Ammon's horn (tissue), 1 donor: ENCODE measurements at regions not wholly inside any gene's neighbourhood (a gene's known extent, or its start where the extent isn't known, plus 50 kb on each side); places are given as distances from the start of the nearest gene placed in this dataset.
"Not testable (repeated sequence)": the region's sequence is repeated elsewhere in the genome, so short reads cannot be mapped to it uniquely, and the experiment has no call there.

Experiments used
- DNase-seq: peaks from one replicate; pipeline ENCODE4 v3.0.0-alpha.2; 2016; ENCODE audit warnings: low spot score

DNA sequence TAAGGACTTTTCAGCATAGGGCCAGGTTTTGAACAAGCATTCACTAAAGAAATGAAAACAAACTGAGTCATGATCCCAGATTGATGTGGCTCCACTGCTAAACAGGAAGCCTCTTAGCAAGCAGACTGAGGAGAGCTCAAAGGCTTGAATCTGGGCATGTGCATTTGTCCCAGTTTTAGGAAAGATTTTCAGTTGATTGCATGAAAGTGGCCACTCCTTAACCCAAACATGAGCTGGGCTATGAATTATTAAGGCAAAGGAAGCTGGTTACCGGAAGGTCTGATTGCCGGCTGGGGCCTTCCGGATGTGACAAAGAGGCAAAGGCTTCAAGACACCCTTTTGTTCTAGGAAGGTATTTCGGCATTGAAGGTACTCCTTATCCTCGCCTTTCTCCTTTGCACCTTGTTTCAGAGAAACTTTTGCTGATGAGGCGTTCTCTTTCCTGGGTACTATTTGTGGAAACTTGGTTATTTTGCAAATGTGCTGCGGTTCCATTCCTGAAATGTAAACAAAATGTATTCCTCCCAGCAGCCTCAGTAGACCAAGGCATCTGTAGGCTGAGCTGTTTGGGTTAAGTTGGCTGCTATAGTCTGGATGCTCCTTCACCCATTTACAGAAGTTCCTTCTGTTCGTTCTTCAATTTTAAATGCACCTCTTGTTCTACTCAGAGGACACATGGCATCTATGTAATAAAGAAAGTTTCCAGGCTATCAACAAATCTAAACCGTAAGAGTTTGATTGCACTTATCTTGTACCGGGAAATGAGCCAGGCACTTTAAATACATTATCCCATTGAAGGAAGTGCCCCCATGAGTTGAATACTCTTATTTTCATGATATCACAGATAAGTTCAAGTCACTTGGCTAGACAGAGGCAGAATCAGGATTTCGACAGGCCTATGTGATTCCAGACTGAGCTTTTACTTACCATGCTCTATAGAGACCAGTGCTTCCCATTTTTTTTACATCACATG lies 115.6 kb upstream of the METAP2 start:
- DNase-seq = no peak

DNA sequence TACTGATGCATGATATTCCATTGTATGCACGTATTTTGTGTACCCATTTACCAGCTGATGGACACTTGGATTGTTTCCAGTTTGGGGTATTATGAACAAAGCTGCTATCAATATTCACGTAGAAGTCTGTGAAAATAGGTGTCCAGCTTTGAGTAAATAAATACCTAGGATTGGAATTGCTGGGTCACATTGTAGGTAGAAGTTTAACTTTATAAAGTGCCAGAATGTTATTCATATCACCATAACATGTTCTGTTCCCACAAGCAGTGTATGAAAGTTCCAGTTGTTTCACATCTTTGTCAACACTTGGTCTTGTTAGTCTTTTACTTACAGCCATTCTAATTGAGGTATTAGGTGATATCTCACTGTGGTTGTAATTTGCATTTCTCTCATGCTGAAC lies 108.0 kb upstream of the METAP2 start:
- no peak for DNase-seq

DNA sequence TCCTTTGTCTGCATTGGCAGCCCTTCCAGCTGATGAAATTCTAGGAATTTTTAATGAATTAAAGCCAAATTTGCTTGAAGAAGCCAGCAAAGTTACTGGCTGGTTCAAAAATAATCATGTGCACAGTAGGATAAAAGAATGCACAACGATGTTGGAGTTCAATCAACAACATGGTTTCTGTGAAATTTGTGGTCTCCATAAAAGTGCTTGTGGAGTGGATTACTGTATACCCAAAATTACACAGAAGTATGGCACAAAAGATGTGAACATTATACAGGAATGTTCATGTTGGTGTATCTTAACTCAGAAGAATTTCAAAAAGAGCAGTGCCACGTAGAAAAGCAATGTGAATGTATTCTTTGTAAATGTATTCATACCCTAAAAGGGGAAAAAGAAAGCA lies 105.0 kb upstream of the METAP2 start:
- DNase-seq = no peak

DNA sequence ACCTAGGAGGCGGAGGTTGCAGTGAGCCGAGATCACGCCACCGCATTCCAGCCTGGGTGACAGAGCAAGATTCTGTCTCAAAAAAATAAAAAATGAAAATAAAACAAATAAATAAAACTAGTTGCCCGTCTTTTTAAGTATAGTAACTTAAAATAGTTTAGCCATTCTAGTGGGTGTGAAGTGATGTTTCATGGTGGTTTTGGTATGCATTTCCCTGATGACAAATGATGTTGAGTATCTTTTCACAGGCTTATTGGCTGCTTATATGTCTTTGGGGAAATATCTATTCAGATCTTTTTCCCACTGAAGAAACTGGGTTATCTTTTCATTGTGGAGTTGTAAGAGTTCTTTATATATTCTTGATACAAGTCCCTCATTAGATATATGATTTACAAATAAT lies 102.4 kb upstream of the METAP2 start:
- no peak for DNase-seq

DNA sequence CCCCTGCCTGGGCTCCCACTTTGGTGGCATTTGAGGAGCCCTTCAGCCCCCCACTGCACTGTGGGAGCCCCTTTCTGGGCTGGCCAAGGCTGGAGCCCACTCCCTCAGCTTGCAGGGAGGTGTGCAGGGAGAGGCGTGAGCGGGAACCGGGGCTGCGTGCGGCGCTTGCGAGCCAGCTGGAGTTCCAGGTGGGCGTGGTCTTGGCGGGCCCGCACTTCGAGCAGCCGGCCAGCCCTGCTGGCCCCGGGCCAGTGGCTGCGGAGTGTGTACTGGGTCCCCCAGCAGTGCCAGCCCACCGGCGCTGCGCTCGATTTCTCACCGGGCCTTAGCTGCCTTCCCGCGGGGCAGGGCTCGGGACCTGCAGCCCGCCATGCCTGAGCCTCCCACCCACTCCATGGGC lies 94.5 kb upstream of the METAP2 start:
- not testable (repeated sequence) for DNase-seq

DNA sequence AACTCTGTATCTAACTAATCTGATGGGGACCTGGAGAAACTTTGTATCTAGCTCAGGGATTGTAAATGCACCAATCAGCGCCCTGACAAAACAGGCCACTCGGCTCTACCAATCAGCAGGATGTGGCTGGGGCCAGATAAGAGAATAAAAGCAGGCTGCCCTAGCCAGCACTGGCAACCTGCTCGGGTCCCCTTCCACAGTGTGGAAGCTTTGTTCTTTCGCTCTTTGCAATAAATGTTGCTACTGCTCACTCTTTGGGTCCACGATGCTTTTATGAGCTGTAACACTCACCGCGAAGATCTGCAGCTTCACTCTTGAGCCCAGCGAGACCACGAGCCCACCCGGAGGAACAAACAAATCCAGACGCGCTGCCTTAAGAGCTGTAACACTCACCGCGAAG lies 93.6 kb upstream of the METAP2 start:
- DNase-seq = not testable (repeated sequence)

DNA sequence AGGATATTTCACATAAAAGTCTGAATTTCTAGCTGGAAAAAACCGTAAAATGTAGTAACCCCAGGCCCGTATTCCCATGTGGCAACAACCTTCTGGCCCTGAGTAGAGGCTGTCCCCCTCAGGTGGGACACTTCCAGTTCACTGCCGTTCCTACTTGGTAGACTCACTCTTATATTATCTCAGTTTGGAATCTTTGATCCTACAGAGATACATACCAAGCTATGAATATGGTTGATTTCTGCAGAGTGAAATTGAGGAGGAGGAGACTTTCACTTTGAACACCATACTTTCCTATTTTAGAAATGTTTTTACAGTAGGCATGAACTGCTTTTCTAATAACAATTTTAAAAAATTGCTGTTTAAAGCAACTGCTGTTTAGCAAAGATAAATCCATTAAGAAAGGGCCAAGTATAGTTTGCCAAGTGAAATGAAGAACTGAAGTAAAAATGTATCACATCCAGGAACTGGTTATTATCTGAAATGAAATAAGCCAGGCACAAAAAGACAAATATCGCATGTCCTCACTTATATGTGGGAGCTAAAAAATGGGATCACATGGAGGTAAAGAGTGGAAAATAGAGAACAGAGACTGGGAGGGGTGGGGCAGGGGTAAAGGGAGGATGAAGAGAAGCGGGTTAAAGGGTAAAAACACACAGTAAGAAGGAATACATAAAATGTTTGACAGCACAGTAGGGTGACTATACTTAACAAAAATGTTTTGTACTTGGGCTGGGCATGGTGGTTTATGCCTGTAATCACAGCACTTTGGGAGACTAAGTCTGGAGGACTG lies 92.8 kb upstream of the METAP2 start:
- no peak for DNase-seq

DNA sequence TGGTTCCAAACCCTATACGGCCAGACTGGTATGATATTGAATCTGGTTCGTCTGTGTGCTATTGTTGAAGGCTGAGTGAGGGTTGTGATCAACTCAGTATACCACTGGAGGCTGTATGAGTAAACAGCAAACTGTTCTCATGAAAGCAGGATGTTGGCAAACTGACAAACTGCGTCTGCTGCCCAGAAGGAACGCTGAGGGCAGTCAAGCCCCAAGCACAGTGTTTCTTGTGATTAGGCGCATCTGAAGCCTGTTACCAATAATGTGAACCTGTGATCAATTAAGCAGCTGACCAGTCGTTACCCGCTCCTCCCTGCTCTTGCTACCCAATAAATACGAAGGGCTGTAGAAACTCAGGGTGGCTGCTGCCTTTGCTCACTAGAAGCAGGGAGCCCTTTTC lies 90.0 kb upstream of the METAP2 start:
- peak; percentile 13 for DNase-seq

DNA sequence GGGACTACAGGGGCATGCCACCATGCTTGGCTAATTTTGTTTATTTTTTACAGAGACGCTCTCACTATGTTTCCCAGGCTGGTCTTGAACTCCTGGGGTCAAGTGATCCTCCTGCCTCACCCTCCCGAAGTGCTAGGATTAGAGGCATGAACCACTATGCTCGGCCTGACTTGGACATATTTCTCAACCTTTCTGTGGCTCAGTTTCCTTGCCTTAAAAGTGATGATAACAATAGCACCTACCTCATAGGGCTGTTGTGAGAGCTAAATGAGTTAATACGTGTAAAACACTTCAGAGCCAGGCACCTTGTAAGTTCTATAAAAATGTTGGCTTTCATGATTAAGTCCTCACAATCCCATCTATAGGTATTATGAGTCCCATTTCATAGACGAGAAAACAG lies 89.2 kb upstream of the METAP2 start:
- DNase-seq = no peak

DNA sequence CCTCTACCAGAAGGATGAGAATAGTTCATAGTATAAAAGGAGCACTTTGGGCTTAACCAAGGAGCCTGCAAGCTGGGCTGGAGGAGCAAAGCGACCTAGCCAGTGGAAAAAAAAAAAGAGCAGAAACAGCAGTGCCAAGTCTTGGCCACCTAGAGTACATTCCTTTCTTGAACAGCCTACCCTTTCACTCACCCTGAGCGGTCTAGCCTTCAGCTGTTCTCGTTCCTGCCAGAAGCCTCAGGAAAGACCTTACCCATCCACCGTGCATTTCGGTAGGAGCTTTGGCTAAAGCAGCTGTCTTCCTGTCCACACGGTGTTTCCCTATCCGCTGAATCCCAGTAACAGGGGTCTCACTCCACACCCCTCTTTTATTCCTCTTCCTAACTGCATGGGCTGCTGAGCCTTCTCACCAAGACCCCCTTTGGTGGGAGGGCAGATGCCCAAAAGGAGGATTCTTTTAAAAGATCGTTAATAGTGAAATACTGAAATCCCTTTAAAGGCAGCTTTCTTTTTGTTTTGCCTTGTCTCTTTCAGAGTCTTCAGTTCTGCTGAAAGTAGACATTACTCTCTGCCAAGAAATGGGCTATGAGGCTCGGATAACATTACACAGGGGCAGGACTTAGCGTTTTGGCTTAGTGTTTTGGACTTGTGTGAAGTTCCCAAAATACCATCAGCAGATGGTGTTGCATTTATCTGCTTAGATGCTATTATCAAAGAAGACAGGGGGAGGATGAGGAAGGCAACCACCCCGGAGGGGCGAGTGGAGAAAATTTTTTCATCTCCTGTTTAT lies 88.5 kb upstream of the METAP2 start:
- peak; percentile 36 for DNase-seq

DNA sequence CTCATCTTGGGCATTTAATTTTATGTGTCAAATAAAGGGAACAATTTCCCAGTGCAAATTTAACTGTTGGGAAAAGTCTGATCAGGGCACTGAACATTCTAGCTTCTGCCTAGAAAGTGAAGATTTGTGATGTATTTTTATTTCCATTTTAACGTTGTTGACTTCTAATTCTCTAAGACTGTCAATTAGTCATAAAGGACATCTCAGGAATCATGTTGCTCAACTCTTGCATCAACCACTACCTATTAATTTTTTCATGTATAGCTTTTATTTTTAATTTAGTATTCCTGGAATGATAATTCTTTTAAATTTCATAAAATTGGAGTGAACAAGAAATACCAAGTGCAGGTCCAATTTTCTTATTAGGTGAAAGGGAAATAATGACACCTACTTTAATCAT lies 87.9 kb upstream of the METAP2 start:
- DNase-seq = no peak

DNA sequence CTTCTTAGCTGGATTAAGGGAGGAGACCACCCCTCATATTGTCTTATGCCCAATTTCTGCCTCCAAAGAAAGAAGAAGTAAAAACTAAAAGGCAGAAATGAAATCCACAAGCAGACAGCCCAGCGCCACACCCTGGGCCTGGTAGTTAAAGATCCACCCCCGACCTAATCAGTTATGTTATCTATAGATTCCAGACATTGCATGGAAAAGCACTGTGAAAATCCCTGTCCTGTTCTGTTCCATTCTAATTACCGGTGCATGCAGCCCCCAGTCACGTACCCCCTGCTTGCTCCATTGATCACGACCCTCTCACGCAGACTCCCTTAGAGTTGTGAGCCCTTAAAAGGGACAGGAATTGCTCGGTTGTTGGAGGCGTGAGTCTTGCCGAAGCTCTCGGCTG lies 85.7 kb upstream of the METAP2 start:
- DNase-seq = not testable (repeated sequence)

DNA sequence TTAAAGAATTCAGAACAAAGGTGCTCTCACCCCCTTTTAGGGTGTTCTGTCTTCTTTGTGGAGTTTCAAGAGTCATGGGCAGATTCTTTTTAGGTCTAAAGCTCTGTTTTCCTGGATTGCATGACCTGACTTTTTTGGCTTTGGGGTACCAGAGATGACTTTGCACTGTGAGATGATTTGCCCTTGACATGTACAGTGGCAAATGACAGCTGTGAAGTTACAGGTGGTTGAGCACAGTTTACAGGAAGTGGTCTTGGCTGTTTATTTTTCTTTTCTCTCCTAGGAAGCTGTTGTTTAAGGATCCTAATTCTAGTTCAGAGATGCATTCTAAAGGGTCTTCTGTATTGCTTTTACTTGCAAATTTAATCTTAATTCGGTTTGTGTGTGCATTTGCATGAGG lies 83.8 kb upstream of the METAP2 start:
- no peak for DNase-seq

DNA sequence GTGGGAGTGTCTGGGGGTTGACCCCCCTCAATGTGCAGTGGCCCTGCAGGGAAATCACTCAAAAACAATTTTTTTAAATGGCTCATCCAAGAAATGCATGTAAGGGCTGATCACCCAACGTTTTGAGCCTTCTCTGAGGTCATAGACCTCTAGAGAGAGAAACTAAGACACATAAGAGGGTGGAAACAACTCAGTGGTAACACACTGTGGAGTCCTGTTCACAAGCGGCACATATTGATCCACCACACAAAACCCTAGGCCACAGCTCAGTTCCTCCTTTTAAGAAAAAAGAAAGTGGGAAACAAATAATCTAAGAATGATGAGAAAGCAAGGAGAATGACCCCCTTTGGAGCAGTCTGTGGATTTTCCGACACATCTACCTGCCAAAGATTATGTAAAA lies 83.0 kb upstream of the METAP2 start:
- DNase-seq = no peak

DNA sequence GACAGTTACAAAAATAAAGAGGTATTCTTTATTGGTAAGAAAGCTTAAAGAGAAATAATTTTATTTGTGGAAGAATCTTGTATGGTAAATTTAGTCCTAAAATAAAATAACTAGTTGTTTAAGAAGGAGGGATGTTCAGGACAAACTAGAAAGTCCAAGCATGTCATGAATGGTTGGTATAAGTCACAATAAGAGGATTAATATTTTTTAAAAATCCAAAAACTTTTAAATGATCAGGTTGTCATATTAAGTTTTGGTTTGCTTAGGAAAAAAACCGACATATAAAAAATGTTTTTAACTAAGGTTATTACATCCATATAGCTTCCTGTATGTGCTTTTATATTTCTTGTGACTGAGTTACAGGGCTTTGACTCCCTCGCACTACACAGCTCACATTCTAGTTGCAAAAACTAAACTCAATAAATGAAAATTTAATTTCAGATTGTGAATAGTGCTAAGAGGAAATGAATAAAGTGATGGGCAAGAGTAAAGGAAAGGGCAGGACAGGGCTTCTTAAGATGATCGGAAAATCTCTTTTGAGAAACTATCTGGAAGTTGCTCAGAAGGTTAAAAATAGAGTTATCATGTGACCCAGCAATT lies 80.7 kb upstream of the METAP2 start:
- no peak for DNase-seq

DNA sequence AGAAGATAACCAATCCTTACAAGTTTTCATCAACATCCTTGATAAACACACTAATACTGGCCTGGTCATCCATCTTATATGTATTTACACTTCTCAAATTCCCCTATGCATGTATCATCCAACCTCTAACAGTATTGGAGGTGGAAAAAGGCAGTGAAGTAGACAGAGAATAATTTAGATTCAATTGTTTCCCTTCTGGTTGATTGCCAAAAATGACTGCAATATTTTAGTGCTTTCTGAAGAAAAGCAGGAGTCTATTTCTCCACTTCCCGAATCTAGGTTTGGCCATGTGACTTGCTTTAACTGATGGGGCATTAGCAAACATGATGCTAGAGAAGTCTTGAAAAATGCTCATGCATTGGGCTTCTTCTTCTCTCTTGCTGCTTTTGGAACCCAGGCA lies 78.3 kb upstream of the METAP2 start:
- no peak for DNase-seq

DNA sequence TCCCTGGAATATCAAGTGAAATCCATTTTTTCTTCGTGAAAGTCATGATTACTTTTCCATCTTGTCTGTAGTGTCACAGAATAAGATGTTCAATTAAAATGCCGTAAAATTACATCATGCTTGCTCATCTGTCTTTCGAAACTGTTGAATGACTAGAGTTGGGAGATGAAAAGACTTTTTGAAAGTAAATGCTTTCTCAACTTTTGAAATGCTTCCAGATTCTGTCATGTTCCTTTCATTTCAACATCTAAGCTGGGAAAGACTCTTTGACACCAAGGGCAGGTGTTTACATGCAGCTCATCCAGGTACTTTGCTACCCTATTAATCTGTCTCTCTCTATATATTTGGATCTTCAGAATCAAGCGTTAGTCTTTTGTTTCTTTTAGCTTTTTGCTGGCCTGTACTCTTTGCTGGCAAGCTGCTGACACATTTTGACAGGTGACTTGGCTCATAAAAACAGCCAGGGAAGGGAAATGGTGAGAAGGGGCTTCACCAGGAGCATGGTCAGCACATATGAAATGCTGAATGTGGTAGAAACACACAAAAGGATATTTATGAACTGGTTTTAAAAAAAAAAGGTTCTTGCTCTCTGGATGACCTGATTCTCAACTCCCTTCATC lies 77.0 kb upstream of the METAP2 start:
- no peak for DNase-seq

DNA sequence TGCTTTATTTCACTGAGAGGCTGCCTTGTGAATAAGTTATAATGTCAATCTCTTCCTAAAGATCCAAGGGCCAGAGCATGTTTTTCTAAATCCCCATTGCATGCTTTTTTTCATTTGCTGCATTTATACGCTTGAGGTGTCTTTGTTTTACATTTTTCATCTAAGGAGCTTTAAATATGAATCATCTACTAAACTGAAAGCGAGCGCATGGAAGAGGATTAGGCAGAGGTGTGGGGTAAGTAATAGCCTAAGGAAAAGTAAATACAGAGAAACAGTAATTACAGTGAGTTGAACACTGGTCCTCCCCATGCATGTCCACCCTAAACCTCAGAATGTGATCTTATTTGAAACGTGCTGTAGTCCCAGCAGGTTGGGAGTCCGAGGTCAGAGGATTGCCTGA lies 76.4 kb upstream of the METAP2 start:
- no peak for DNase-seq

DNA sequence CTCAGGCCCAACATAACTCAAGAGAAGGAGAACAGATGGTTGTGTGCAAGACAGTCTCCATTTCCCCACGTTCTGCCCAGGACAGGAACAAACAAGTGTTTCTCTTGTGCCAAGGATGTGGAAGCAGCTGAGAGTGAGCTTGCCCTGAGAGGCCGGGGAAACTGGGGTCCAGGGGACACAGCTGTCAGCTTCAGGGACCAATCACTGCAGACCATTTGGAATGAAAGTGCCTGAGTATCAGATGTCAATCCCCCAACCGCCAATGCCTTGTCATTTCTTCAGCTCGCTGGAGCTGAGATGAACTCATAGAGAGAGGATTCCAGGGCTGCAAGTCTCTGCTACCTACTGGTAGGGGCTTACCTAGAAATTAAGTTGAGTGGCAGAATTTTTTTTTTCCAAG lies 71.9 kb upstream of the METAP2 start:
- DNase-seq = no peak

DNA sequence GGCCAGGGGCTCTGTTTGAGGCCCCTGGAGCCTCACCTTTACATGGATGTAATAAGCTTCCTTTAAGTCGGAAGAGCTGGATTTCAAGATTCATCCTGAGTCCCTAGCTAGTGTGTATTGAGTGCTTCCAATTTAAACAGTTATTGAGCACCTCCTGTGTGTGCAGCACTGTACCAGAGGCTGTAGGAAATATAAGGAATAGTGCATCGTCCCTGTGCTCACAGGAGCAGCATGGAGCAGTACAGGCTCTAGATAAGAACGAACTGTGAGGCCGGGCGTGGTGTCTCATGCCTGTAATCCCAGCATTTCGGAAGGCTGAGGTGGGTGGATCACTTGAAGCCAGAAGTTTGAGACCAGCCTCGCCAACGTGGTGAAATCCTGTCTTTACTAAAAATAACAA lies 65.8 kb upstream of the METAP2 start:
- DNase-seq = no peak

DNA sequence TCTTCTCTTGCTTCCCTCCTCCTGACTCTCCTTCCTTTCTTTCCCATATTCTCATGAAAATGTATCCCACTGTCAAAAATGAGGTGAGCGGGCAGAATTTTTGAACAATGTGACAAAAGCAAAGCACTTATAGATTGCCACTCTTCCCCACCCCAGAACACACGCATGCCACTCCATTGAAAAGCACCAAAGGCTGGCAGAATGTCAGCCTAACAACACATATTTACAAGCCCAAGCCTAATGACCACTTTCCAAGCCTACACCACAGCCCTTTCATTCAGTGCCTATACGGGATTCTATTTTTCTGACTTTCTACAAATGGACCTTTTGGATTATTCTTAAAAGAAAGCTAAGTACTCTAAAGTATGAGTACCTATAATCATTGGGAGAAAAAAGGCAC lies 62.9 kb upstream of the METAP2 start:
- DNase-seq = no peak

DNA sequence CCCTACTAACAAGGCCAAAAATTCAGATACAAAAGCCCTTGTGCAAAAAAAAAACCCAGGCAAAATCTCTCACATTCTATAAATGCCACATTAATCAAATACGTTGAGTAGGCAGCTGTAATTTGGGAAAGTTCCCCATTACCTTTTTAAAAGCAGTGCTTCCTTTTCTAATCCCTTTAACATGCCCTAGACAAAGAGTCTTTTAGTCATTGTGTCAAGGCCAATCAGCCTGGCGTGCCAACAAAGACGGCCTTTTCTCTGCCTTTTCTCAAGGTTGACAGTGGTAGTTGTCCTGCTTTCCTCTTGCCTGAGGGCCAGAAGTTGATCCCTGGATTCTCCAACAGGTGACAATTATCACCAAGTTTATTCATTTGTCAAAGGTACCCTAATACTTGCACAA lies 62.5 kb upstream of the METAP2 start:
- DNase-seq = no peak
